Gastrocnemius medialis (tissue), 4 donors: ENCODE measurements at regions not wholly inside any gene's neighbourhood (a gene's known extent, or its start where the extent isn't known, plus 50 kb on each side); places are given as distances from the start of the nearest gene placed in this dataset.

ENCODE experiments used
- CTCF ChIP-seq, 5 experiments: fragments of 450-650 bp in 3 of 5; fragments of 200-600 bp in 2 of 5; sonication (generic) in 2 of 5; IDR thresholded peaks in 4 of 5; conservative IDR thresholded peaks in 1 of 5; 1 replicate in 4 of 5; 2 replicates in 1 of 5; pipeline ENCODE4 v1.5.1; 2016 to 2019; ENCODE audit warnings: antibody characterized with exemption in 5 of 5, mild to moderate bottlenecking in 3 of 5, moderate library complexity in 3 of 5
- POLR2A ChIP-seq, 2 donors: fragments of 450-650 bp; IDR thresholded peaks; one replicate each; pipeline ENCODE4 v1.6.1; 2017; ENCODE audit warnings: antibody characterized with exemption in 2 of 2, mild to moderate bottlenecking in 2 of 2, moderate library complexity in 2 of 2

GRCh38 chr4:43402393-43402792, 509.9 kb downstream of the GRXCR1 start:
- TF ChIP-seq CTCF (IDR thresholded peaks at IDR 0.05 in 4 of 5, conservative IDR thresholded peaks at IDR 0.05 in 1 of 5) (no peak), POLR2A (IDR thresholded peaks at IDR 0.05) (no peak)
